Sigmoid colon (tissue), 4 donors: ENCODE measurements at regions not wholly inside any gene's neighbourhood (a gene's known extent, or its start where the extent isn't known, plus 50 kb on each side); places are given as distances from the start of the nearest gene placed in this dataset.

Source experiments
- POLR2A ChIP-seq, 2 donors: fragments of 450-650 bp; IDR thresholded peaks; one replicate each; pipeline ENCODE4 v1.6.1; 2016; ENCODE audit warnings: antibody characterized with exemption in 2 of 2, mild to moderate bottlenecking in 2 of 2, moderate library complexity in 2 of 2
- POLR2AphosphoS5 ChIP-seq, 4 donors: sonication (generic); formaldehyde crosslinking; IDR thresholded peaks; one replicate each; pipeline ENCODE4 v1.6.1; 2017; ENCODE audit warnings: antibody characterized with exemption in 4 of 4
- TF ChIP-seq, protein P1 (sequence below), 4 experiments: fragments of 450-650 bp in 3 of 4; fragments of 200-600 bp in 1 of 4; IDR thresholded peaks; one replicate each; pipeline ENCODE4 v1.5.1; 2016 to 2019; ENCODE audit warnings: antibody characterized with exemption in 4 of 4, mild to moderate bottlenecking in 3 of 4, moderate library complexity in 2 of 4

DNA sequence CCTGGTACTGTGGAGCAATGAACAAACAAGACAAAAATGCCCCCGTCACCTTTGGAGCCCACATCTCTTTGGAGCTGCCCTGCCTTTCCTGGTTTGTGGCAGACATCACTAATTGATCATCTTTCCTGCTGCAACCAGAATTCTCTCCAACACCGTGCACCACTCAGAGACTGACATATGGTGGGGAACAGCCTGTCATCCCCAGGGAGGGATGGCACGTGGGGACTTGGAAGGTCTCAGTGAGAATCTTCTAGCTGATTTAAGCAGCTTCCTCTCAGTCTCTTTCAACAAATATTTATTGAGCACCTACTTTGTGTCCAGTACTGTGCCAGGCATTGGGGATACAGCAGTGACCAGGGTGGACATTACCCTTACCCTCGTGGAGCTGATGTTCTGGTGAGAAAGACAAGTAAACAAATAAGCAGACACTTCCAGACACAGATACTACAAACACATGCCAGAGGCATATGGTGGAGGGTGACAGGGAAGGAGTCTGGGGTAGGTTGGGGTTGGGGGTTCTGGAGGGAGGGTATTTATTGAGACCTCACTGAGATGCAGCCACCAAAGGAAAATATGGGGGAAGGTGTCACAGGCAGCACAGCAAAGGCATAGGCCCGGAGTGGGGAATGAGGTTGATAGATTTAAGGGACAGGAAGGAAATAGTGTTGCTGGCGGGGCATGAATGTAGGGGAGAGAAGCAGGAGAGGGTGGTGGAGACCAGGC, 82.3 kb downstream of the CEBPB start:
- no peak for TF ChIP-seq POLR2AphosphoS5 (IDR thresholded peaks at IDR 0.05)
- TF ChIP-seq POLR2A (IDR thresholded peaks at IDR 0.05) = no peak
- TF ChIP-seq, protein P1, sequence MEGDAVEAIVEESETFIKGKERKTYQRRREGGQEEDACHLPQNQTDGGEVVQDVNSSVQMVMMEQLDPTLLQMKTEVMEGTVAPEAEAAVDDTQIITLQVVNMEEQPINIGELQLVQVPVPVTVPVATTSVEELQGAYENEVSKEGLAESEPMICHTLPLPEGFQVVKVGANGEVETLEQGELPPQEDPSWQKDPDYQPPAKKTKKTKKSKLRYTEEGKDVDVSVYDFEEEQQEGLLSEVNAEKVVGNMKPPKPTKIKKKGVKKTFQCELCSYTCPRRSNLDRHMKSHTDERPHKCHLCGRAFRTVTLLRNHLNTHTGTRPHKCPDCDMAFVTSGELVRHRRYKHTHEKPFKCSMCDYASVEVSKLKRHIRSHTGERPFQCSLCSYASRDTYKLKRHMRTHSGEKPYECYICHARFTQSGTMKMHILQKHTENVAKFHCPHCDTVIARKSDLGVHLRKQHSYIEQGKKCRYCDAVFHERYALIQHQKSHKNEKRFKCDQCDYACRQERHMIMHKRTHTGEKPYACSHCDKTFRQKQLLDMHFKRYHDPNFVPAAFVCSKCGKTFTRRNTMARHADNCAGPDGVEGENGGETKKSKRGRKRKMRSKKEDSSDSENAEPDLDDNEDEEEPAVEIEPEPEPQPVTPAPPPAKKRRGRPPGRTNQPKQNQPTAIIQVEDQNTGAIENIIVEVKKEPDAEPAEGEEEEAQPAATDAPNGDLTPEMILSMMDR (IDR thresholded peaks at IDR 0.05) = no peak
